Prostate gland (tissue), 2 donors: ENCODE measurements at regions not wholly inside any gene's neighbourhood (a gene's known extent, or its start where the extent isn't known, plus 50 kb on each side); places are given as distances from the start of the nearest gene placed in this dataset.

ENCODE experiments used
- POLR2A ChIP-seq: fragments of 450-650 bp; IDR thresholded peaks from one replicate; pipeline ENCODE4 v1.6.1; 2016; ENCODE audit warnings: antibody characterized with exemption, mild to moderate bottlenecking
- TF ChIP-seq, protein P1 (sequence below), 4 experiments: fragments of 200-600 bp in 2 of 4; fragments of 450-650 bp in 2 of 4; sonication (generic) in 2 of 4; IDR thresholded peaks; 1 replicate in 3 of 4; 2 replicates in 1 of 4; pipeline ENCODE4 v1.5.1; 2016 to 2019; ENCODE audit warnings: antibody characterized with exemption in 4 of 4, mild to moderate bottlenecking in 2 of 4, moderate library complexity in 2 of 4

DNA sequence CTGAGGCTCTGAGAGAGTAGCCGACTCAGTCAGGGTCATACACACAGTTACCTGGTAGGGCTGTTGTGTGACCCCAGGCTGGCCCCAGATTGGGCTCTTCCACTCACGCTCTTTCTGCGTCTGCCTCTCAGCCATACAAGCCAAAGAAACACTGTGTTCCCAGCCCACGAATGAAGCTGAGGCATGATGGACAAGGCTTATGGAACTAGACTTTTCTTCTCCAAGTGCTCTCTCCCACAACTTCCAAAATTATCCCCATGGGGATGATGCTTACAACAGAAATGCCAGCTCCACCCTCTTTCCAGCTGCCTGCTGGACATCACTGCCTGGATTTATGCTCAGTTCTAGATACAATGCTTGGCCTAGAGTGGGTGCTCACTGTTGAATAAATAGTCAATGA lies 102.8 kb upstream of the JUN start:
- TF ChIP-seq POLR2A: no peak
- TF ChIP-seq, protein P1, sequence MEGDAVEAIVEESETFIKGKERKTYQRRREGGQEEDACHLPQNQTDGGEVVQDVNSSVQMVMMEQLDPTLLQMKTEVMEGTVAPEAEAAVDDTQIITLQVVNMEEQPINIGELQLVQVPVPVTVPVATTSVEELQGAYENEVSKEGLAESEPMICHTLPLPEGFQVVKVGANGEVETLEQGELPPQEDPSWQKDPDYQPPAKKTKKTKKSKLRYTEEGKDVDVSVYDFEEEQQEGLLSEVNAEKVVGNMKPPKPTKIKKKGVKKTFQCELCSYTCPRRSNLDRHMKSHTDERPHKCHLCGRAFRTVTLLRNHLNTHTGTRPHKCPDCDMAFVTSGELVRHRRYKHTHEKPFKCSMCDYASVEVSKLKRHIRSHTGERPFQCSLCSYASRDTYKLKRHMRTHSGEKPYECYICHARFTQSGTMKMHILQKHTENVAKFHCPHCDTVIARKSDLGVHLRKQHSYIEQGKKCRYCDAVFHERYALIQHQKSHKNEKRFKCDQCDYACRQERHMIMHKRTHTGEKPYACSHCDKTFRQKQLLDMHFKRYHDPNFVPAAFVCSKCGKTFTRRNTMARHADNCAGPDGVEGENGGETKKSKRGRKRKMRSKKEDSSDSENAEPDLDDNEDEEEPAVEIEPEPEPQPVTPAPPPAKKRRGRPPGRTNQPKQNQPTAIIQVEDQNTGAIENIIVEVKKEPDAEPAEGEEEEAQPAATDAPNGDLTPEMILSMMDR (IDR thresholded peaks at IDR 0.05): no peak
